NCI-H2171 (cell line): ENCODE measurements at regions not wholly inside any gene's neighbourhood (a gene's known extent, or its start where the extent isn't known, plus 50 kb on each side); places are given as distances from the start of the nearest gene placed in this dataset.

Source experiments
- DNase-seq: peaks from one replicate; lab custom pipeline; 2025; lab: John Stamatoyannopoulos, UW

DNA sequence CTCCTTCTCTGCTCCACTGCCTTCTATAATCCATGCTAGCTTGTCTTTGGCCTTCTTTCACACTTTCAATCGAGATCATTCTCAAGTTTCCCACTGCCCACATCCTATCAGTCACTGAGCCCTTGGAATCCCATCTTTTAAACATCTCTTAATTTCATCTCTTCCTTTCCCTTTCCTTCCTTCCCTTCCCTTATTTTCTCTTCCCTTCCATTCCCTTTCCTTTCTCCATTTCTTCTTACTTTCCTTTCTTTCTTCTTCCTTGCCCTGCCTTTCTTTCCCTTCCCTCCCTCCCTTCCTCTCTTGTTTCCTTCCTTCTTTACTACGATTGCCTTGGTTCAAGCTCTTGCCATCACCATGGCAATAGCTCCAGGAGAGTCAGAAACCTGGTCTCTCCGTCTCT is 183.8 kb downstream of the EMP1 start:
- no peak for DNase-seq

DNA sequence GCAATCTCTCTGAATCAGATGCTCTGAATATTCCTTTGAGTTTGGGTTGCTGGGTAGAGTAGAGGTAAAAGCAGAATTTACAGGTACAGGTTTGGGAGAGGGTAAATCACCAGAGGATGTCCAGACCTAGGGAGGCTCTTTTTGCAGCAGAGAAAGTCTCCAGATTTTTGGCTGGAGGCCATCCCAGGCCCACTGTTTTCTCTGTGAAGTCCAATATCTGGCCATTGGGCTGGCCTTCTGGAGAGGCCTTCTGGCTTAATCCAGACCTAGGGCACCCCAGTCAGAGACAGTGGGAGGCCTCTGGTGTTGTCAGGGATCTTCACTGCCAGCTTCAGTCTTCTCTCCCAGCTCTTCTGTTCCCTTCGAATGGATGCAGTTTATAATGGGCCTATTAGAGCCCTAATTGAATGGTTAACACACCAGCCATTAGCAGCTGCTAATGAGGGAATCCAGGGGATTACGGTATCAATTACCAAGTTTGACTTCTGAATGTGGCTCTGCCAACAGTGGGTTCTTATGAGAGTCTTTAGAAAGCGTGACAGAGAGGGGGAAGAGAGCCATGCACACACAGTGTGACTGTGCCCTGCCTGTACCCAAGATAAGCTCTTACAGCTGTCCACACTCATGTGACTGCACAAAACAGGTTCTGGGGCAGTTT is 183.1 kb downstream of the EMP1 start:
- no peak for DNase-seq

DNA sequence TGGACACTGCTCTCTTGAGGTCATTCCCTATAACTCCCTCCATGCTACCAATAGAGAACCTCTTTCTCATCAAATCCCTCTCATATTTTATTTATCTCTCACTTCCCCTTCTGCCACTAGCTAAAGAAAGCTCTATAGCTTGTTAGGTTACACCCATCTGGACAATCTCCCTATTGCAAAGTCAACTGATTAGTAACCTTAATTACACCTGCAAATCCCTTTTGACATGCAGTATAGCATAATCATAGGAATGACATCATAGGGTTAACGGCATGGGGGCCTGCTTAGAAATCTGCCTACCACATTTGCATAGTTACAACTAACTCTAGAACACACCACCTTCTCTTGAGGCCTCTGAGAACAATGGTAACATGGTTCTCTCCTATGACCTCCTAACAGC is 181.2 kb downstream of the EMP1 start:
- no peak for DNase-seq

DNA sequence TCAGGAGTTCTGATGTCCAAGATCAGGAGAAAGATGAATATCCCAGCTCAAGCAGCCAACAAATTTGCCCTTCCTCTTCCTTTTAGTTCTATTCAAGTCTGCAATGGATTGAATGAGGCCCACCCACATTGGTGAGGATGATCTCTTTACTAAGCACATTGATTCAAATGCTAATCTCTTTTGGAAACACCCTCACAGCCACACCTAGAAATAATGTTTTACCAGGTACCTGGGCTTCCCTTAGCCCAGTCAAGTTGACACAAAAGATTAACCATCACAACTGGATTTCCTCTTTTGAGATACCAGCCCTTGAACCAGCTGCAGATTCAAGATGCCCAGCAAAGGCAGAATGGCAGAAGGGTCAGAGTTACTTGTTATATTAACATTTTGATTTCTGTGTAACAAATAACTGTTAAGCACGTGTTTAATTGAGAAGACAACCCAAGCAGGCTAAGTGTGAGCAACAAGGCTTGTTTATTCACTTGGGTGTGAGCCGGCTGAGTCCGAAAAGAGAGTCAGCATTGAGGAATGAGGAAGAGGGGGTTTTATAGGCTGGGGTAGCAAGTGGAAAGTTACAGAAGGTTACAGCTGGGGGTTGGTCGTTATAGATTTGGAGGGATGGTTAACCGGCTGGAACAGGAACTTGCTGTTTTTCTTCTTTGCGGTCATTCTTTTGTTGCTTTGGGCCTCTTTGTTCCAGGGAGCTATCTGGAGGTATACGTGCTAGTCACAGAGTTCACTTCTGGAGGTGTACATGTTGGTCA is 180.3 kb downstream of the EMP1 start:
- DNase-seq: no peak

GRCh38 chr12:13375583-13376345 is 179.2 kb downstream of the EMP1 start:
- DNase-seq: no peak

DNA sequence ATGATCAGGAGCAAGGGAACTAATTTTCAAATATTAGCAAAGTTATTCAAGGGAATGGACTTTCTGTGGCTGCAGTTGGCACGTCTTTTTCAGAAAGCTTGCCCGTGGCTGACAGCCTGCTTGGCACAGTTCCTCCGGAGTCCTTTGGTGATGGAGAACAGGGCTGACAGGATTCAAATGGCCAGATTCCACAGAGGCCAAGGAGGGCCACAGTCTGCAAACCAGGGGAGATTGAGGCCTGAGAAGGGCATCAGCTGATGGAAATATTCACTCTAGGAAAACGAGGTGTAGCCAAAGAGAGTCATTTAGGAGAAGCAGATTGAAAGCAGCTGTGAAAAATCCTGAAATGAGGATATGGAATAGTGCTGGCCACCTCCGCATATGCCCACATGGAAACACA is 178.3 kb downstream of the EMP1 start:
- no peak for DNase-seq

- DNase-seq: no peak
Measured at GRCh38 chr12:13373803-13374202, 177.3 kb downstream of the EMP1 start.

- no peak for DNase-seq
Measured at GRCh38 chr12:13373131-13373530, 176.6 kb downstream of the EMP1 start.

DNA sequence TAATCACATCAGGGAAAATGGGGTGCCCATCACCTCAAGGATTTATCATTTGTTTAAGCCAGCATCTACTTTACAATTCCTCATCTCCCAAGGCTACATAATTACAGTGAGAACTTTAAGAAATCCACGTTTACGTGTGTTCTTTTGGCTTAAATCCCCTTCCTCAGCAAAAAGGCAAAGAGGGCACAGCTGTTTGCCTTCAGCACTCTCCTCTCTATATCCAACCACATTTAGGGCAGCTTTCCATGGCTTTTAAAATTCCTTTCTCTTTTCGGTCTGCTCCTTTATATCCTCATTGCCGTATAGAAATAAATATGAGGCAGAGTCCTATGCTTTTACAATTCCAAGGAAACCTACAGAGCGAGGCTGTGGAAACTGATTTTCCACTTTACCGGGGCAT is 175.9 kb downstream of the EMP1 start:
- DNase-seq: no peak

DNA sequence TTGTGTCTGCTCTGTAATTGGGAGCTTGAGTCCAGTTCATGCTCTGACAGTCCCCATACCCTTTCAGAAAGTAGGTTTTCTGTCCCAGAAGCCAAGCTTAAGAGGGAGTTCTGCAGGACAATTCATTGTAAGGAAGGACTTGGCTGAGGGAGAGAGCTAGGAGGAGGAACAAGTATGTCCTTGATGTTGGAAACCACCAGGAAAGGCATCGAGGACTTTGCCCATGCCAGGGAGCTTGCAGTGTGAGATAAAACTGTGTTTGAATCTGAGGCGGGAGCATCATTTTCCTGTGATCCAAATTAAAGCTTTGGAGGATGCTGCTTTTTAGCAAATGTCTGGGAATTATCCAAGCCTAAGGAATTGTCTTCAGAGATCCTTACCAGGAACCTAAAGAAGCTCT is 175.3 kb downstream of the EMP1 start:
- DNase-seq: no peak

DNA sequence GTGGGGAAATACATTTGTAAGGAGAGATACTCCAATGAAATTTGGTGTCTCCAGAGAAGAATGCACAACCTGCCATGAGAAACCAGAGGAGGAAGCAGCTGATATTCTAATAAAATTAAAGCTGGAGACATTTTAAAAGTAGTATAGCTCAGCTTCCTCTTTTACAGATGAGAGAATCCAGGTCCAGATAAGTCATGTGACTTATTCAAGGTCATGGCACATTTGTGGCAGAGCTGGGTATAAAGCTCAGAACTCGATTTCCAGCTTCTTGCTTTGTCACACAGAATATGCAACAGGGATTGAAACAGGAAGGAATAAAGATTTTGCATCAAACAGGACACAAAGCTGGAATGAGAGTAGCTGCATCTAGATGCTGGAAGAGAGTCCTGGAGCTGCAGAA is 174.8 kb downstream of the EMP1 start:
- no peak for DNase-seq

- no peak for DNase-seq
Measured at GRCh38 chr12:13369474-13370056, 173.0 kb downstream of the EMP1 start.

DNA sequence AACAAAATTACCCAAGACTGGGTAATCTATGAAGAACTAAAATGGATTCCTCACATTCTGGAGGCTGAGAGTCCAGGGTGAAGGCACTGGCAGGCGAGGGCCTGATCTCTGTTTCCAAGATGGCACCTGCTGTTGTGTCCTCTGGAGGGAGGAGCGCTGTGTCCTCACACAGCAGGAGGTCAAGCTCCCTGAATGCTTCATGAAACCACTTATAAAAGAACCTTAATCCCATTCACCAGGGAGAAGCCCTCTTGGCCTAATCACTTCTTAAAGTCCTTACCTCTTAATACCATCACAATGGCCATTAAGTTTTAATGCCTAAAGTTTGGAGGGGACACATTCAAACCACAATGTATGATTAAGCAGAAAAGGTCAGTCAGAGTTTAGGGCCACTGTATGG is 172.4 kb downstream of the EMP1 start:
- DNase-seq: no peak

DNA sequence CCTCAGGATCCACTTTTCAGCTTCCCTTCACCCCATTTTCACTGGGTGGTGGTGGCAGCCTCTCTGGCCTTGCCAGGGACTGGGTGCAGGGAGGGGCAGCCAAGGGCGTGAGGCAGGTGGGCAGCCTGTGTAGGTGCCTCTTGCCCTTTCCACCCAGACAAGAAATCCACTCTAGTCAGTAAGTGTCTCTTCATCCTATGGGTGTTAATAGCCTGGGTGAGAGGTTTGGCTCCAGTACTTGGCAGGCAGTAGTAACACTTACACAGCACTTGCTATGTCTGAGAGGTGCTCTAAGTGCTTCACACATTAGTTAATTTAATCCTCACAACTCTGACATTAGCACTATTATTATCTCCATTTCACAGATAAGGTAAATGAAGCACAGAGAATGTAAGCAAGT is 171.9 kb downstream of the EMP1 start:
- no peak for DNase-seq

DNA sequence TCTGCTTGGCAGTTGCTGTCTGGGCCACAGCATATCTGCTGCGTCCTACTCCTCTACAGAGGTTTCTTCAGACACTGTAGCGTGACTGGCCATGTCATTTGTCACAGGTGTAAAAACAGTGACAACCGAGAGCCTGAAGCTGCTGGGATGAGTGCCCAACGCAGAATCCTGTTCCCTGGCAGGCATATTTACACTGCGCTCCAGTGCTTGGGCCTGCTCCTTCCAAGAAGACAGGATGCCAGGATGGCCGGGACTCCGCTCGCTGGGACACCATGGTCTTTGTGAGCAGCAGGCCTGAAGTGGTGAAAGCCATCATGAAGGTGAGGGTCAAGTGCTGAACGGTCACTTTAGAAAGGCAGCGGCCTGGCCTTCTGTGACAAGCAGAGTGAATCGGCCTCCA is 171.4 kb downstream of the EMP1 start:
- no peak for DNase-seq

- DNase-seq: no peak
Measured at GRCh38 chr12:13365748-13366366, 169.3 kb downstream of the EMP1 start.

- DNase-seq: no peak
Measured at GRCh38 chr12:13362260-13362841, 165.8 kb downstream of the EMP1 start.

DNA sequence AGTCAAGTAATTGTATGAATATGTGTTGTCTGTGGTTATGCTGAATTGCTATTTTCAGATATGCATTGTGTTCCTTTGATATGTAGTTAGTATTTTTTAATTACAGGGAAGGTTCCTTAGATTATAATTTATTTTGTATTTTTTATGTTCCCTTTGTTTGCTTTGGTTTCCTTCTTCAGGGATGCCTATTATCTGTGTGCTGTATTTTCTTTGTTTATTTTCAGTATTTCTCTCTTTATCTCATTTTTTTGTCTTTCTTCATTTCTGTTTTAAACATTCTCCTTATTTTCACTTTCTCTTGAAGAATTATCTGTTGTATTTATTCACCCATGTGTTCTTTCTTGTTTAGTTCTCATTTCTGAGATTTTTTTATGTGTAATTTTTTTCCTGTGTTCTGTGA is 163.1 kb downstream of the EMP1 start:
- DNase-seq: no peak

DNA sequence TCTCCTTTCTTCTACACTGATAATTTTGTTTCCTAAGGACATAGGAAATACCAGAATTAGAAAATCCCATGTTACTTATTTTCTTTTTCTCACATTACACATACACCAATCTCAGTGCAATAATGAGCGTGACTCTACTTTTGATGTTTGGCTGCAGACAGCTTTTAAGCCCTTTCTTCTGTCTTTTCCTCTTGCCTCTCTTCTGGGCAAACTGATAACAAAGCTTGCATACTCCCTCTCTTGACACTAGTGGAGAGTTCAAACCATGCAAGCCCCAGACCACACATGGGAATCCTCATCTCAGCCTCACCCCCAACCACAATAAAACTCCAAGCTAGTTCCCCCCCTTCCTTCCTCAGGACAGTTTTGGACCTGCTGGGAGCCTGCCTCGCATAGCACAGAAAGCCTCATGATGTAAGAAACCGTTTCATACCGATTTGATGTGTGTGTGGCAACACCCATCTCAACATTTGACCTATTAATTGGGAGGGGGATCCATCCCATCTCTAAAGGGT is 161.9 kb downstream of the EMP1 start:
- DNase-seq: no peak

DNA sequence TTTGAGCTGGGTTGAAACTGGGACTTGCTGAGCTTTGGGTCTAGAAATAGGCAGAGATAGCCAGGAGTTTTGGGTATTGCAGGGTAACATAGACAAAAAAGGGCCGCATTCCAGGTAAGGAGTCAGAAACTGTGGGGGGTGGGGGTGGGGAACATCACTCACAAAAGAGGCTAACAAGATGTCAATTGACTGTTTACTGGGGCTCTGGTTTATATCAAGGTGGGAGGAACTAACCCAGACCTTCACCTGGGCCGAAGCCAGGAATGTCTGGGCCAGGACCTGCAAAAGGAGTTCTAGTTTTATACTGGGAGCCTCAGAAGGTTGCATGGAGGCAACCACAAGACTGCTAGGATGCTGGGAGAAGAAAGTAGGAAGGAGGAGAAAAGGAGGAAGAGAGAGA is 154.4 kb downstream of the EMP1 start:
- no peak for DNase-seq

DNA sequence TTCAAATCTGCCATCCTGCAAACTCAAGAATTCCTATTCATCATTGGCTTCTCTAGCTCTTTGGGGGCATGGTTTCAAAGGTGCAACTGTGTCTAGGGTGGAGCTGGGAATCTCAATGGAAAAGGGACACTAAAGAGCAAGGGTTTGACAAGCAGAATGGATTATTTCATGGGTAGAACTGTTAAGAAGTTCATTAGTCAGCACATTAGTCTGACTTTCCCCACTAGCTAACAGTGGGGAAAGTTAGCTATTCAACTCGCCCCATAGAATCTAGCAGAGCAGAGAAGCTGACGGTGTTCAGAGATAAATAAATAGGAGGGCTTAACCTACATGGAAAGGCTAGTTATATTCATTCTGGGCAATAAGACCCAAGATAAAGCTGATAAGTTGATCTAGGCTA is 153.9 kb downstream of the EMP1 start:
- no peak for DNase-seq

DNA sequence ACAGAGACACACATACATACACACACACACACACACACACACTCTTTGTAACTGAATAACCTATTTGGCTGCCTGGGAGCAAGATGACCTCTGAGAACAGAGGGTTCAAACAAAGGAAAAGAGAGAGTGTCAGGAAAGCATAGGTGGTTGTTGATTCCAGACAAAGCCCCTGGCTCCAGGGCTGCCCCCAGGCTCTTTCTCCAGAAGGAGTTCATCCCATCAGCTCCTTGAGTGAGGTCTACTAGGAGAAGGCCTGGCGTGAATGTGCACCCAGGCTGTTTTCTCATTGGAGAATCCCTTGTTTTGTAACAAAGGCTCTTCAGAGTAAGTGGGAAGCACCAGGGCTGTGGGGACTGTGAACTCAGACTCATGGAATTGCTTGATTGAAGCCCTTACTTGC is 151.9 kb downstream of the EMP1 start:
- DNase-seq: no peak
